Pancreas (tissue), 10 donors: ENCODE measurements at regions not wholly inside any gene's neighbourhood (a gene's known extent, or its start where the extent isn't known, plus 50 kb on each side); places are given as distances from the start of the nearest gene placed in this dataset.

Experiments
- ATAC-seq, 4 donors: fragments of 200-7000 bp; cut with Tn5 transposase; one replicate each; pipeline versions ENCODE4 v1.8.0 to v1.9.1; 2020; ENCODE audit warnings: mild to moderate bottlenecking in 4 of 4, moderate library complexity in 4 of 4
- DNase-seq, 6 donors: peaks; one replicate each; pipeline ENCODE4 v3.0.0-alpha.2; 2020
- FAIRE-seq: peaks from 2 replicates; lab custom pipeline; 2012; peaks lifted over from hg19 to GRCh38; lab: Jason Lieb, UNC
- H3K27ac ChIP-seq, 4 donors: fragments of 200-600 bp; sonication (generic); 1 replicate in 3 of 4; 2 replicates in 1 of 4; pipeline versions ENCODE4 v1.5.0 to v1.8.0; 2020
- H3K27me3 ChIP-seq, 4 donors: fragments of 200-600 bp; one replicate each; pipeline ENCODE4 v1.8.0; 2021
- H3K36me3 ChIP-seq, 3 donors: fragments of 200-600 bp; sonication (generic) in 1 of 3; one replicate each; pipeline versions ENCODE4 v1.5.0 to v1.8.0; 2020 to 2021
- H3K4me1 ChIP-seq, 3 donors: fragments of 200-600 bp; one replicate each; pipeline ENCODE4 v1.8.0; 2021
- H3K4me3 ChIP-seq, 4 donors: fragments of 200-600 bp; sonication (generic) in 2 of 4; one replicate each; pipeline versions ENCODE4 v1.5.0 to v1.8.0; 2020 to 2021
- H3K9me3 ChIP-seq, 4 donors: fragments of 200-600 bp; one replicate each; pipeline ENCODE4 v1.8.0; 2021
- CTCF ChIP-seq, 4 donors: fragments of 200-600 bp; sonication (generic) in 3 of 4; IDR thresholded peaks; one replicate each; pipeline versions ENCODE4 v1.5.0 to v1.8.0; 2021; ENCODE audit warnings: antibody characterized with exemption in 4 of 4
- WGBS, 2 donors: extraction: QIAGEN DNeasy Blood & Tissue Kit; methylation state at CpG; one replicate each; pipeline ENCODE4 v1.1.7; 2013; 5-methylcytosine and 5-hydroxymethylcytosine counted together
- intact Hi-C, 3 donors: fragments of 100-400 bp; cut with DNase I; formaldehyde crosslinking; loops; one replicate each; pipeline versions ENCODE4 v1.11.1 to v1.14.2; 2022
- donor health status: healthy with polysubstance abuse.
- donor health status: DM: no; HTN: no; CAD: no; lungs with moderate emphysema.
- donor health status: DM: no; HTN: no; CAD: no.
- donor health status: control.
- donor health status: control.
- donor health status: Bipolar disorder and iron deficiency.
- donor health status: DM: yes; HTN: yes; CAD: no.
- donor health status: DM: no; HTN: no; CAD: no.
- donor health status: DM: no; HTN: no; CAD: no.
- donor health status: DM: yes; HTN: yes; CAD: no.

GRCh38 chr17:68694791-68695485, 93.8 kb upstream of the FAM20A start:
- FAIRE-seq (no peak), ATAC-seq (no peak), DNase-seq (no peak)
- Histone ChIP-seq H3K36me3 (no peaks in the 10 kb centered on the region), H3K9me3 (no peaks in the 10 kb centered on the region), H3K27me3 (no peaks in the 10 kb centered on the region), H3K27ac (no peak overlapping the region), H3K4me1 (no peaks in the 10 kb centered on the region), H3K4me3 (no peak overlapping the region)
- TF ChIP-seq CTCF (IDR thresholded peaks at IDR 0.05): no peak
- intact Hi-C loops: no loop called here
- 77 to 86% methylated on average over 6 of the region's 6 CpGs for WGBS, 2 donors

- FAIRE-seq: no peak
- WGBS, 2 donors: 89 to 95% methylated on average over 8 of the region's 8 CpGs
- no peaks in the 10 kb centered on the region for H3K27me3 ChIP-seq
- no peak for ATAC-seq
- intact Hi-C loops: no loop called here
- H3K27ac ChIP-seq: no peak overlapping the region
- H3K4me1 ChIP-seq: no peaks in the 10 kb centered on the region
- no peak overlapping the region for H3K4me3 ChIP-seq
- DNase-seq: no peak
- no peaks in the 10 kb centered on the region for H3K36me3 ChIP-seq
- TF ChIP-seq CTCF (IDR thresholded peaks at IDR 0.05): no peak
- H3K9me3 ChIP-seq: no peaks in the 10 kb centered on the region
Measured at GRCh38 chr17:68693896-68694295, 92.7 kb upstream of the FAM20A start.

DNA sequence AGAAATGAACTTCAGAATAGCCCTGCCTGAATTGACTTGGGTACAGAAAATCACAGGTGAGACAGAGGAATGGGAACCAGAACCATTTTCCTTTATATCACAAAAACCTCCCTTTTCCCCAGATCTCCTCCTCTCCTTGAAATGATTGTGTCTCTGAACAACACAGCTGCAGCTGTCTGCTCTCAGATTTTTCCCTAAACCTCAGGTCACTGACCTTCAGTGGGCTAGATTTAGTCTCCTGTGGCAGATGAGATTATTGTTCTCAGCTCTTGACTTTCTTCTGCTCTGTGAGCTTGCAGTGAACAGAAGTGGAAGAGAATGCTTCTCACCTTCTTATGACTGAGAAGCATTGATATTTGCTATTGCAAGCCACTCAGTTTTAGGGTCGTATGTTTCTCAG, 92.3 kb upstream of the FAM20A start:
- Histone ChIP-seq H3K4me3 (no peak overlapping the region), H3K36me3 (no peaks in the 10 kb centered on the region), H3K27me3 (no peaks in the 10 kb centered on the region), H3K9me3 (no peaks in the 10 kb centered on the region), H3K27ac (no peak overlapping the region), H3K4me1 (no peaks in the 10 kb centered on the region)
- FAIRE-seq (no peak), DNase-seq (no peak), ATAC-seq (no peak)
- intact Hi-C loops: no loop called here
- no peak for TF ChIP-seq CTCF (IDR thresholded peaks at IDR 0.05)
- 56 to 69% methylated on average over 1 of the region's 1 CpG for WGBS, 2 donors

DNA sequence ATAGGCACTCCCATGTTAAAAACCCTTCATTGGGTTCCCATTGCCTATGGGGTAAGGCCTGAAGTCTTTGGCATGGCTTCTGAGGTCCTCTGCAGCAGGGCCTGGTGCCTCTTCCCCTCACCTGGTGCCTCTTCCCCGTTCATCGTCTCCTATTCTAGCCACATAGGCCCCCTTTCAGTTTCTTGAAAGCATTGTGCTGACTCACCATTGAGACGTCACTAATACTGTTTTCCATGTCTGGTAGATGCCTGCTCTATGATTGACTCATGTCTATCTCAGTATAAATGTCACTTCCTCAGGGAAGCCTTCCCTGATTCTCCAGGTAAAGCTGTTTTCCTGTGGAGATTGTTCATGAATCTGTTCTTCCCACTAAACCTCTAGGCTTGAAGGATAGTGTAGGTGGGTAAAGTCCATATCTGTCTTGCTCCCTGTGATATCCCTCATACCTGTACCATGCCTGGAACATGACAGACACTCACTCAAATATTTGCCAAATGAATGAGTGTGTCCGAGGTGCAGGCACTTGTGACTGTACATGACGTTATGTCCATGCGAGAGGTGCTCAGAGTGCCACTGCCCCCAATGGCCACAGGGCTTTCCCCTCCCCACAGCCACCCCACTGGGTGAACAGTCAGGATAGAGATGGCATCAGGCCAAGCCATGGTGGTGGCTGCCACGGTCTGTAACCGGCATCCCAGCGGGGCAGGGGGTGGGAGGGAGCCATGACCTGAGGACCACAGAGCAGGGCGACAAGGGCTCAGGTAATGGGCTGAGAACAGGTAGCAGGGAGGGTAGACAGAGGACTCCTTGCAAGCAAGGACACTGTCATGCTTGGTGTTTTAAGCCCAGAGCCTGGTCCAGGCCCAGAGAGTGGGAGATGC, 85.2 kb upstream of the FAM20A start:
- no peak overlapping the region for H3K27ac ChIP-seq
- ATAC-seq (no peak), DNase-seq (peak in 1 of 6 donors; percentile 23), FAIRE-seq (no peak)
- 89 to 91% methylated on average over 10 of the region's 10 CpGs for whole genome bisulfite sequencing, 2 donors
- no peaks in the 10 kb centered on the region for H3K9me3 ChIP-seq
- H3K27me3 ChIP-seq: no peaks in the 10 kb centered on the region
- no peaks in the 10 kb centered on the region for H3K36me3 ChIP-seq
- intact Hi-C loops: no loop called here
- TF ChIP-seq CTCF (IDR thresholded peaks at IDR 0.05): no peak
- H3K4me3 ChIP-seq: no peak overlapping the region
- no peaks in the 10 kb centered on the region for H3K4me1 ChIP-seq
